NCI-H524 treated with DMSO at 0.1 percent for 48 hours (cell line): ENCODE measurements at regions not wholly inside any gene's neighbourhood (a gene's known extent, or its start where the extent isn't known, plus 50 kb on each side); places are given as distances from the start of the nearest gene placed in this dataset.
"Not testable (repeated sequence)": the region's sequence is repeated elsewhere in the genome, so short reads cannot be mapped to it uniquely, and the experiment has no call there.

Source experiments
- DNase-seq: peaks from one replicate; lab custom pipeline; 2025; lab: John Stamatoyannopoulos, UW

- DNase-seq = no peak
Measured at GRCh38 chr1:172754609-172755008, 95.7 kb downstream of the FASLG start.

- no peak for DNase-seq
Measured at GRCh38 chr1:172755099-172755498, 96.2 kb downstream of the FASLG start.

GRCh38 chr1:172756024-172756423 is 97.1 kb downstream of the FASLG start:
- no peak for DNase-seq

GRCh38 chr1:172758259-172758658 is 99.4 kb downstream of the FASLG start:
- no peak for DNase-seq

GRCh38 chr1:172760121-172760520 is 101.2 kb downstream of the FASLG start:
- no peak for DNase-seq

- DNase-seq = no peak
Measured at GRCh38 chr1:172761581-172762486, 102.9 kb downstream of the FASLG start.

- no peak for DNase-seq
Measured at GRCh38 chr1:172763057-172763456, 104.2 kb downstream of the FASLG start.

- DNase-seq = no peak
Measured at GRCh38 chr1:172764378-172764777, 105.5 kb downstream of the FASLG start.

GRCh38 chr1:172766462-172766861 is 107.6 kb downstream of the FASLG start:
- DNase-seq = no peak

- DNase-seq = no peak
Measured at GRCh38 chr1:172770071-172770470, 111.2 kb downstream of the FASLG start.

- no peak for DNase-seq
Measured at GRCh38 chr1:172774561-172774960, 115.7 kb downstream of the FASLG start.

- no peak for DNase-seq
Measured at GRCh38 chr1:172775606-172776005, 116.7 kb downstream of the FASLG start.

GRCh38 chr1:172776071-172776470 is 117.2 kb downstream of the FASLG start:
- no peak for DNase-seq

- no peak for DNase-seq
Measured at GRCh38 chr1:172777767-172778166, 118.9 kb downstream of the FASLG start.

GRCh38 chr1:172778456-172779455 is 119.9 kb downstream of the FASLG start:
- no peak for DNase-seq

GRCh38 chr1:172779491-172779890 is 120.6 kb downstream of the FASLG start:
- no peak for DNase-seq

GRCh38 chr1:172781513-172782140 is 122.7 kb downstream of the FASLG start:
- no peak for DNase-seq

GRCh38 chr1:172789840-172790239 is 130.9 kb downstream of the FASLG start:
- no peak for DNase-seq

- no peak for DNase-seq
Measured at GRCh38 chr1:172790245-172790644, 131.3 kb downstream of the FASLG start.

GRCh38 chr1:172793823-172794222 is 134.9 kb downstream of the FASLG start:
- no peak for DNase-seq

GRCh38 chr1:172795741-172796140 is 136.8 kb downstream of the FASLG start:
- no peak for DNase-seq

- not testable (repeated sequence) for DNase-seq
Measured at GRCh38 chr1:172799804-172800203, 140.9 kb downstream of the FASLG start.
